CD8-positive, alpha-beta memory T cell (primary cell): ENCODE measurements at regions not wholly inside any gene's neighbourhood (a gene's known extent, or its start where the extent isn't known, plus 50 kb on each side); places are given as distances from the start of the nearest gene placed in this dataset.

Experiments used
- CTCF ChIA-PET: fragments of 350-600 bp; sonication (Branson Sonifier 250); formaldehyde crosslinking; loops from one replicate; lab custom pipeline; 2021; ENCODE audit warnings: antibody characterized with exemption; lab: Charles Lee
- POLR2A ChIA-PET: fragments of 350-600 bp; sonication (Branson Sonifier 250); formaldehyde crosslinking; loops from one replicate; lab custom pipeline; 2021; ENCODE audit warnings: antibody characterized with exemption; lab: Charles Lee
- DNase-seq, 5 donors: peaks; one replicate each; pipeline versions ENCODE4 v3.0.0 to v3.0.0-alpha.2; 2020 to 2022; ENCODE audit warnings: mixed read lengths in 1 of 5
- H3K27ac ChIP-seq: one replicate; pipeline ENCODE4 v1.7.0; 2013; ENCODE audit warnings: low read depth, mild to moderate bottlenecking, low read length, moderate library complexity
- H3K27me3 ChIP-seq: 2 replicates; pipeline ENCODE4 v1.7.0; 2013; ENCODE audit warnings: low read length, mild to moderate bottlenecking; ENCODE audit not compliant: insufficient read depth, poor library complexity, severe bottlenecking
- H3K36me3 ChIP-seq: 2 replicates; pipeline ENCODE4 v1.7.0; 2013; ENCODE audit warnings: mild to moderate bottlenecking, low read length, moderate library complexity; ENCODE audit not compliant: insufficient read depth
- H3K4me1 ChIP-seq: 2 replicates; pipeline ENCODE4 v1.7.0; 2013; ENCODE audit warnings: mild to moderate bottlenecking, low read length, moderate library complexity; ENCODE audit not compliant: insufficient read depth
- H3K4me3 ChIP-seq: 2 replicates; pipeline ENCODE4 v1.7.0; 2013; ENCODE audit warnings: mild to moderate bottlenecking, low read length
- H3K9me3 ChIP-seq: 2 replicates; pipeline ENCODE4 v1.7.0; 2013; ENCODE audit warnings: mild to moderate bottlenecking, low read length
- H3K27ac Mint-ChIP-seq, 8 donors: one replicate each; pipeline ENCODE4 v1.8.0; 2020 to 2021; ENCODE audit warnings: mixed read lengths in 8 of 8, mild to moderate bottlenecking in 6 of 8, inconsistent platforms in 3 of 8, moderate library complexity in 3 of 8
- H3K27me3 Mint-ChIP-seq, 2 donors: one replicate each; pipeline ENCODE4 v1.8.0; 2020 to 2021; ENCODE audit warnings: mixed read lengths in 2 of 2, mild to moderate bottlenecking in 1 of 2, moderate library complexity in 1 of 2
- H3K36me3 Mint-ChIP-seq, 3 donors: one replicate each; pipeline ENCODE4 v1.8.0; 2020 to 2021; ENCODE audit warnings: mixed read lengths in 3 of 3, inconsistent platforms in 1 of 3, mild to moderate bottlenecking in 1 of 3
- H3K4me1 Mint-ChIP-seq, 3 donors: one replicate each; pipeline ENCODE4 v1.8.0; 2020 to 2021; ENCODE audit warnings: mixed read lengths in 3 of 3, inconsistent platforms in 1 of 3, mild to moderate bottlenecking in 1 of 3
- H3K4me3 Mint-ChIP-seq, 7 donors: one replicate each; pipeline ENCODE4 v1.8.0; 2020 to 2021; ENCODE audit warnings: mixed read lengths in 7 of 7, mild to moderate bottlenecking in 6 of 7, moderate library complexity in 4 of 7, inconsistent platforms in 2 of 7
- H3K9me3 Mint-ChIP-seq, 5 donors: one replicate each; pipeline ENCODE4 v1.8.0; 2020 to 2022; ENCODE audit warnings: mixed read lengths in 5 of 5, mild to moderate bottlenecking in 3 of 5, moderate library complexity in 2 of 5, inconsistent platforms in 1 of 5

GRCh38 chr16:73746554-73746953, 550.1 kb upstream of the PSMD7 start:
- Mint-ChIP-seq H3K27me3 (no peaks in the 10 kb centered on the region), H3K27ac (no peak overlapping the region)
- no peak for DNase-seq

GRCh38 chr16:73743665-73744496, 552.7 kb upstream of the PSMD7 start:
- Mint-ChIP-seq H3K27me3 (no peaks in the 10 kb centered on the region), H3K27ac (no peak overlapping the region), H3K4me1 (no peaks in the 10 kb centered on the region), H3K36me3 (no peaks in the 10 kb centered on the region), H3K9me3 (peaks cover 3 to 8% (median 7%) of the 10 kb centered on the region in 5 donors), H3K4me3 (no peak overlapping the region)
- no peaks in the 10 kb centered on the region for H3K9me3 ChIP-seq
- no peaks in the 10 kb centered on the region for H3K36me3 ChIP-seq
- ChIA-PET POLR2A (no interaction called here), CTCF (no interaction called here)
- no peaks in the 10 kb centered on the region for H3K27me3 ChIP-seq
- H3K4me3 ChIP-seq = no peak overlapping the region
- DNase-seq = no peak
- H3K27ac ChIP-seq = no peak overlapping the region
- no peaks in the 10 kb centered on the region for H3K4me1 ChIP-seq

More at GRCh38 chr16:73746554-73746953, 550.1 kb upstream of the PSMD7 start:
- H3K27ac ChIP-seq = no peak overlapping the region
- CTCF ChIA-PET = no interaction called here
- Mint-ChIP-seq H3K36me3 (no peaks in the 10 kb centered on the region), H3K9me3 (peaks cover 3 to 9% (median 5%) of the 10 kb centered on the region in 5 donors), H3K4me1 (no peaks in the 10 kb centered on the region), H3K4me3 (no peak overlapping the region)
- no peaks in the 10 kb centered on the region for H3K36me3 ChIP-seq
- H3K27me3 ChIP-seq = no peaks in the 10 kb centered on the region
- H3K4me1 ChIP-seq = no peaks in the 10 kb centered on the region
- POLR2A ChIA-PET = no interaction called here
- H3K4me3 ChIP-seq = no peak overlapping the region
- no peaks in the 10 kb centered on the region for H3K9me3 ChIP-seq

GRCh38 chr16:73739049-73739769, 557.4 kb upstream of the PSMD7 start:
- H3K27me3 ChIP-seq = no peaks in the 10 kb centered on the region
- no peaks in the 10 kb centered on the region for H3K27me3 Mint-ChIP-seq
- no peaks in the 10 kb centered on the region for H3K4me1 ChIP-seq
- H3K4me3 ChIP-seq = no peak overlapping the region
- POLR2A ChIA-PET = no interaction called here
- CTCF ChIA-PET = no interaction called here
- no peaks in the 10 kb centered on the region for H3K4me1 Mint-ChIP-seq
- no peak overlapping the region for H3K4me3 Mint-ChIP-seq
- H3K9me3 ChIP-seq = no peaks in the 10 kb centered on the region
- DNase-seq = no peak
- H3K27ac Mint-ChIP-seq = no peak overlapping the region
- H3K36me3 Mint-ChIP-seq = no peaks in the 10 kb centered on the region
- H3K36me3 ChIP-seq = no peaks in the 10 kb centered on the region
- peaks cover 2 to 8% (median 6%) of the 10 kb centered on the region in 5 donors for H3K9me3 Mint-ChIP-seq
- no peak overlapping the region for H3K27ac ChIP-seq

- Histone ChIP-seq H3K9me3 (no peaks in the 10 kb centered on the region), H3K4me1 (no peaks in the 10 kb centered on the region), H3K36me3 (no peaks in the 10 kb centered on the region), H3K27me3 (no peaks in the 10 kb centered on the region), H3K4me3 (no peak overlapping the region), H3K27ac (no peak overlapping the region)
- CTCF ChIA-PET = no interaction called here
- H3K27me3 Mint-ChIP-seq = no peaks in the 10 kb centered on the region
- H3K4me1 Mint-ChIP-seq = no peaks in the 10 kb centered on the region
- no peak overlapping the region for H3K27ac Mint-ChIP-seq
- H3K9me3 Mint-ChIP-seq = peaks cover 2 to 8% (median 5%) of the 10 kb centered on the region in 5 donors
- POLR2A ChIA-PET = no interaction called here
- no peak for DNase-seq
- H3K4me3 Mint-ChIP-seq = no peak overlapping the region
- H3K36me3 Mint-ChIP-seq = no peaks in the 10 kb centered on the region
Measured at GRCh38 chr16:73738266-73738665, 558.3 kb upstream of the PSMD7 start.

- Mint-ChIP-seq H3K36me3 (no peaks in the 10 kb centered on the region), H3K27me3 (no peaks in the 10 kb centered on the region), H3K9me3 (peaks cover 2 to 8% (median 5%) of the 10 kb centered on the region in 5 donors), H3K4me3 (no peak overlapping the region), H3K4me1 (no peaks in the 10 kb centered on the region), H3K27ac (no peak overlapping the region)
- Histone ChIP-seq H3K4me3 (no peak overlapping the region), H3K27ac (no peak overlapping the region), H3K4me1 (no peaks in the 10 kb centered on the region), H3K27me3 (no peaks in the 10 kb centered on the region), H3K36me3 (no peaks in the 10 kb centered on the region), H3K9me3 (no peaks in the 10 kb centered on the region)
- no peak for DNase-seq
- ChIA-PET POLR2A (no interaction called here), CTCF (no interaction called here)
Measured at GRCh38 chr16:73737637-73738036, 559.0 kb upstream of the PSMD7 start.

- Mint-ChIP-seq H3K4me1 (no peaks in the 10 kb centered on the region), H3K27ac (no peak overlapping the region), H3K4me3 (no peak overlapping the region), H3K36me3 (no peaks in the 10 kb centered on the region), H3K27me3 (no peaks in the 10 kb centered on the region), H3K9me3 (peaks cover 2 to 12% (median 6%) of the 10 kb centered on the region in 5 donors)
- no peaks in the 10 kb centered on the region for H3K4me1 ChIP-seq
- no peaks in the 10 kb centered on the region for H3K9me3 ChIP-seq
- DNase-seq = no peak
- CTCF ChIA-PET = no interaction called here
- H3K27me3 ChIP-seq = no peaks in the 10 kb centered on the region
- H3K36me3 ChIP-seq = no peaks in the 10 kb centered on the region
- POLR2A ChIA-PET = no interaction called here
- no peak overlapping the region for H3K4me3 ChIP-seq
- no peak overlapping the region for H3K27ac ChIP-seq
Measured at GRCh38 chr16:73735954-73736353, 560.7 kb upstream of the PSMD7 start.

- ChIA-PET CTCF (no interaction called here), POLR2A (no interaction called here)
- Histone ChIP-seq H3K27me3 (no peaks in the 10 kb centered on the region), H3K4me3 (no peak overlapping the region), H3K9me3 (no peaks in the 10 kb centered on the region), H3K36me3 (no peaks in the 10 kb centered on the region), H3K4me1 (no peaks in the 10 kb centered on the region), H3K27ac (no peak overlapping the region)
- no peaks in the 10 kb centered on the region for H3K27me3 Mint-ChIP-seq
- no peaks in the 10 kb centered on the region for H3K36me3 Mint-ChIP-seq
- H3K4me3 Mint-ChIP-seq = no peak overlapping the region
- H3K27ac Mint-ChIP-seq = no peak overlapping the region
- peaks cover 2 to 12% (median 6%) of the 10 kb centered on the region in 5 donors for H3K9me3 Mint-ChIP-seq
- DNase-seq = no peak
- no peaks in the 10 kb centered on the region for H3K4me1 Mint-ChIP-seq
Measured at GRCh38 chr16:73735018-73735417, 561.6 kb upstream of the PSMD7 start.

GRCh38 chr16:73732681-73733080, 563.9 kb upstream of the PSMD7 start:
- no peaks in the 10 kb centered on the region for H3K36me3 Mint-ChIP-seq

More at GRCh38 chr16:73732681-73733080, 563.9 kb upstream of the PSMD7 start:
- DNase-seq = no peak
- Mint-ChIP-seq H3K27ac (no peak overlapping the region), H3K27me3 (no peaks in the 10 kb centered on the region), H3K4me3 (no peak overlapping the region), H3K4me1 (no peaks in the 10 kb centered on the region), H3K9me3 (peaks cover 0 to 12% (median 8%) of the 10 kb centered on the region in 5 donors)
- Histone ChIP-seq H3K27ac (no peak overlapping the region), H3K36me3 (no peaks in the 10 kb centered on the region), H3K4me1 (no peaks in the 10 kb centered on the region), H3K4me3 (no peak overlapping the region), H3K27me3 (no peaks in the 10 kb centered on the region), H3K9me3 (no peaks in the 10 kb centered on the region)
- ChIA-PET CTCF (no interaction called here), POLR2A (no interaction called here)
